Body of pancreas (tissue), 4 donors: ENCODE measurements at regions not wholly inside any gene's neighbourhood (a gene's known extent, or its start where the extent isn't known, plus 50 kb on each side); places are given as distances from the start of the nearest gene placed in this dataset.

Experiments used
- POLR2A ChIP-seq, 3 donors: fragments of 450-650 bp; IDR thresholded peaks; one replicate each; pipeline ENCODE4 v1.6.1; 2016; ENCODE audit warnings: antibody characterized with exemption in 3 of 3, mild to moderate bottlenecking in 2 of 3
- TF ChIP-seq, protein P1 (sequence below), 7 experiments: fragments of 450-650 bp in 4 of 7; fragments of 200-600 bp in 3 of 7; sonication (generic) in 3 of 7; IDR thresholded peaks; one replicate each; pipeline ENCODE4 v1.5.1; 2016 to 2019; ENCODE audit warnings: antibody characterized with exemption in 7 of 7

DNA sequence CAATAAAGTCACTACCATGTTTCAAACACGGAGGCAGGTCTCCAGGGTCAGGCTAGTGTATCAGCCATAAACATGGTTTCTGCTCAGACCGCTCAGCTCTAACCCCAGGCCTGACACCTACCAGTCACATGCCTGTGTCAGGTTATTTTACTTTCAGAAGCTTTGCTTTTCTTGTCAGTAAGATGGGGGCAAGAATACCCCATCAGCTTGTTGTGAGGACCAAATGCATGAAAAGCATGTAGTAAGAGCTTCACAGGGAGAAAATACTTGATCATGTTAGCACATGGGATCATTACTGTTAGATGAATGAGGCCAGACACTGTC is 65.2 kb upstream of the PIM1 start:
- no peak for TF ChIP-seq POLR2A (IDR thresholded peaks at IDR 0.05)
- TF ChIP-seq, protein P1, sequence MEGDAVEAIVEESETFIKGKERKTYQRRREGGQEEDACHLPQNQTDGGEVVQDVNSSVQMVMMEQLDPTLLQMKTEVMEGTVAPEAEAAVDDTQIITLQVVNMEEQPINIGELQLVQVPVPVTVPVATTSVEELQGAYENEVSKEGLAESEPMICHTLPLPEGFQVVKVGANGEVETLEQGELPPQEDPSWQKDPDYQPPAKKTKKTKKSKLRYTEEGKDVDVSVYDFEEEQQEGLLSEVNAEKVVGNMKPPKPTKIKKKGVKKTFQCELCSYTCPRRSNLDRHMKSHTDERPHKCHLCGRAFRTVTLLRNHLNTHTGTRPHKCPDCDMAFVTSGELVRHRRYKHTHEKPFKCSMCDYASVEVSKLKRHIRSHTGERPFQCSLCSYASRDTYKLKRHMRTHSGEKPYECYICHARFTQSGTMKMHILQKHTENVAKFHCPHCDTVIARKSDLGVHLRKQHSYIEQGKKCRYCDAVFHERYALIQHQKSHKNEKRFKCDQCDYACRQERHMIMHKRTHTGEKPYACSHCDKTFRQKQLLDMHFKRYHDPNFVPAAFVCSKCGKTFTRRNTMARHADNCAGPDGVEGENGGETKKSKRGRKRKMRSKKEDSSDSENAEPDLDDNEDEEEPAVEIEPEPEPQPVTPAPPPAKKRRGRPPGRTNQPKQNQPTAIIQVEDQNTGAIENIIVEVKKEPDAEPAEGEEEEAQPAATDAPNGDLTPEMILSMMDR (IDR thresholded peaks at IDR 0.05), result no peak
